ENCODE measurements at regions not wholly inside any gene's neighbourhood (a gene's known extent, or its start where the extent isn't known, plus 50 kb on each side); places are given as distances from the start of the nearest gene placed in this dataset.

DNA sequence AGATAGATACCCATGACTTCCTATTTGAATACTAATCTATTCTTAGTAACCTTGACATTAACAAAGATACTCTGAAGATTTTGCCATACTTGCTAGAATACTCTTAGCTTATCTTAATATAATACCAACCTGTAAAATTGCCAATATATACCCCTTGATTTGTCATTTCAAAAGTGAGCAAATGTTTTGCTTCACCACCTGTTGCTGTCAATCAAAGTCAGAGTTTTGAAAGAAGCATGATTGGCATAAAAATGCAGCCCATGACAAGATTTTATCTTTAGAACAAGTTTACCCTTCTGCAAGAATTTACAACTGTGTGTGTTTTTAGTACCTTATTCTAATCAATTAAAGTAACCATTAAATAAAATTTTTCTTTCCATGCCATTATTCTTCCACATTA is 236.2 kb downstream of the TBX18 start:
- no peak for TF ChIP-seq CTCF (IDR thresholded peaks at IDR 0.05; ENCODE audit: low read depth, low read length, missing control alignments)
- no peak for DNase-seq (ENCODE audit: low read depth)
- in situ Hi-C loops (cut with HindIII; ENCODE audit: low sequenced_read_pairs), result no loop called here

GRCh38 chr6:84526631-84527030 is 237.8 kb downstream of the TBX18 start:
- in situ Hi-C loops (cut with HindIII; ENCODE audit: low sequenced_read_pairs), result no loop called here
- H3K4me3 ChIP-seq (ENCODE audit: low read depth, low read length), result no peak overlapping the region
- no peak for DNase-seq (ENCODE audit: low read depth)
- no peak for TF ChIP-seq CTCF (IDR thresholded peaks at IDR 0.05; ENCODE audit: low read depth, low read length, missing control alignments)

More for the DNA sequence above, 236.2 kb downstream of the TBX18 start:
- no peak overlapping the region for H3K4me3 ChIP-seq (ENCODE audit: low read depth, low read length)

DNA sequence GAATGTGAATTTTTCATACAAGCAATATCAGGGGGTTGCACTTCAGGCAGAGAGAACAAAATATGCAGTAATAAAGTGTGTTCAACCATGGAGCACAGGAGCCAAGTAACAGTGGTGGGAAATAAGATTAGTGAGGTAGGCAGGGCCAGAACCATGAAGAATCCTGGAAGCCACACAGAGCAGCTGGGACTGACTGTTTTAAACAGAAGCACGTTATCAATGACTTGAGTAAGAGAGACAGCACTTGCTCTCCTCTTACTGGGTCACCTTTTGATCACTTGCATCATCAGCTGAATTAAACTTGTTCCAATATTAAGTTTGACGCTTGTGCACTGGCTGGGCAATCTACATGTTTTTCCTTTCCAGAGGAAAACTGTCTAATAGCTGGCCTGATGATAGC is 238.5 kb downstream of the TBX18 start:
- DNase-seq (ENCODE audit: low read depth), result no peak
- no peak for TF ChIP-seq CTCF (IDR thresholded peaks at IDR 0.05; ENCODE audit: low read depth, low read length, missing control alignments)
- no peak overlapping the region for H3K4me3 ChIP-seq (ENCODE audit: low read depth, low read length)
- in situ Hi-C loops (cut with HindIII; ENCODE audit: low sequenced_read_pairs), result no loop called here

GRCh38 chr6:84524636-84525035 is 239.8 kb downstream of the TBX18 start:
- DNase-seq (ENCODE audit: low read depth), result no peak
- H3K4me3 ChIP-seq (ENCODE audit: low read depth, low read length), result no peak overlapping the region
- in situ Hi-C loops (cut with HindIII; ENCODE audit: low sequenced_read_pairs), result no loop called here
- no peak for TF ChIP-seq CTCF (IDR thresholded peaks at IDR 0.05; ENCODE audit: low read depth, low read length, missing control alignments)

DNA sequence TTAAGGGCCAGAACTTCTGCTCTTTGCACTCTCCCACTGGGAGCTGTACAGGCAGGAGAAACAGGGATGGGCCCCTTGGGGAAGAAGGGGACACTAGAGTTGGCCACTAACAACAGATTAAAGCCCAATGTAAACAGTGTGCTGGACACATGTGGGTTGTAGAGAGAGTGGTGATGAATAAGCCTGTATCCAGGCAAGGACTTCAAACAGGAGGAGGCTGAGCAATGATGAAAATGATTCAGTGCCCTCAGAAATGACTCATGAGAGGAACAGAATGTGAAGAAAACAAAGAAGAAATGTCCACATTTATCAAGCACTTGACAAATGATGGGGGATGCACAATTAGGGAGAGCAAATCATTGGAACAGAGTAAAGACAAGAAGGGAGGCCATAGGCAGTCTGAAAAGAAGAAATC is 242.3 kb downstream of the TBX18 start:
- in situ Hi-C loops (cut with HindIII; ENCODE audit: low sequenced_read_pairs), result no loop called here
- H3K4me3 ChIP-seq (ENCODE audit: low read depth, low read length), result no peak overlapping the region
- DNase-seq (ENCODE audit: low read depth), result peak; percentile 69
- no peak for TF ChIP-seq CTCF (IDR thresholded peaks at IDR 0.05; ENCODE audit: low read depth, low read length, missing control alignments)

DNA sequence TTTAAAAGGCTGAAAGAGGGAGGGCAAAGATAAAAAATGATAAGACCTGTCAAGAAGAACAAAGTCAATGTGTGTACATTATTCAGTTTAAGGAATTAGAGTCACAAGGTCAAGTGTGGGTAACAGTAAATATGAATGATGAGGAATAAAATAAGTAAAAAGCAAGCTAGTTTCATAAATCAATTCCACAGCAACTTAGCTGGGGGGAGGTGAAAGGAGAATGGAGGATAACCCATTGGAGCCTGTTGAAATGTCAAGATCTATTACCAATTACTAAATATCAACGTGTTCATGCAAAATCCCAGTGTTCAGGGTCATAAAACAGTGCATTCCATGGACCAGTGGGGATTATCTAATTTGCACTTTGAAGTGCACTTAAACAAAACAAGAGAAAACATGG is 242.9 kb downstream of the TBX18 start:
- H3K4me3 ChIP-seq (ENCODE audit: low read depth, low read length), result no peak overlapping the region
- no peak for DNase-seq (ENCODE audit: low read depth)
- in situ Hi-C loops (cut with HindIII; ENCODE audit: low sequenced_read_pairs), result no loop called here
- TF ChIP-seq CTCF (IDR thresholded peaks at IDR 0.05; ENCODE audit: low read depth, low read length, missing control alignments), result no peak
